ENCODE measurements at regions not wholly inside any gene's neighbourhood (a gene's known extent, or its start where the extent isn't known, plus 50 kb on each side); places are given as distances from the start of the nearest gene placed in this dataset.

GRCh38 chr3:110419096-110419495, 652.5 kb upstream of the NECTIN3 start:
- Histone ChIP-seq H3K27ac (ENCODE audit: low read length) (no peak overlapping the region), H3F3A (ENCODE audit: insufficient read depth, low read length, poor library complexity, severe bottlenecking) (no peaks in the 10 kb centered on the region), H3K9me3 (ENCODE audit: low read length) (no peaks in the 10 kb centered on the region), H3K9me2 (ENCODE audit: insufficient read depth, low read length) (no peaks in the 10 kb centered on the region), H3K9ac (ENCODE audit: low read length) (no peak overlapping the region), H3K27me3 (ENCODE audit: insufficient read depth, low read depth, low read length) (no peaks in the 10 kb centered on the region), H3K79me2 (replicated peaks; ENCODE audit: insufficient read depth, low read length) (no peaks in the 10 kb centered on the region), H3K36me3 (ENCODE audit: insufficient read depth, low read length) (no peaks in the 10 kb centered on the region), H3K4me2 (ENCODE audit: low read length) (no peak overlapping the region), H4K20me1 (ENCODE audit: insufficient read depth) (no peaks in the 10 kb centered on the region), H3K4me3 (ENCODE audit: low read length) (no peak overlapping the region), H2AFZ (ENCODE audit: low read depth, low read length) (no peak overlapping the region)
- TF ChIP-seq SMC3 (conservative IDR thresholded peaks at IDR 0.05; ENCODE audit: poor library complexity): no peak
- TF ChIP-seq TAF1 (IDR thresholded peaks at IDR 0.05; ENCODE audit: low read depth): no peak
- no peak for TF ChIP-seq EZH2 (IDR thresholded peaks at IDR 0.05; ENCODE audit: borderline replicate concordance, insufficient read depth, low read length, poor library complexity, severe bottlenecking)
- no peak for TF ChIP-seq REST (IDR thresholded peaks at IDR 0.05; ENCODE audit: borderline replicate concordance)
- TF ChIP-seq RAD21 (conservative IDR thresholded peaks at IDR 0.05): no peak
- no peak for TF ChIP-seq EP300 (conservative IDR thresholded peaks at IDR 0.05; ENCODE audit: poor library complexity, severe bottlenecking)
- no peak for TF ChIP-seq MXI1 (conservative IDR thresholded peaks at IDR 0.05; ENCODE audit: poor library complexity, severe bottlenecking)
- TF ChIP-seq CTCF (IDR thresholded peaks at IDR 0.05; ENCODE audit: poor library complexity, severe bottlenecking): no peak
- no peak for TF ChIP-seq POLR2AphosphoS5 (IDR thresholded peaks at IDR 0.05)

GRCh38 chr3:110419601-110420000, 652.0 kb upstream of the NECTIN3 start:
- Histone ChIP-seq H3K9ac (ENCODE audit: low read length) (no peak overlapping the region), H3K9me3 (ENCODE audit: low read length) (no peaks in the 10 kb centered on the region)

GRCh38 chr3:110420158-110420641, 651.4 kb upstream of the NECTIN3 start:
- Histone ChIP-seq H2AFZ (ENCODE audit: low read depth, low read length) (no peak overlapping the region), H3K4me3 (ENCODE audit: low read length) (no peak overlapping the region), H3F3A (ENCODE audit: insufficient read depth, low read length, poor library complexity, severe bottlenecking) (no peaks in the 10 kb centered on the region), H3K27me3 (ENCODE audit: insufficient read depth, low read depth, low read length) (no peaks in the 10 kb centered on the region), H3K27ac (ENCODE audit: low read length) (no peak overlapping the region), H4K20me1 (ENCODE audit: insufficient read depth) (no peaks in the 10 kb centered on the region), H3K36me3 (ENCODE audit: insufficient read depth, low read length) (no peaks in the 10 kb centered on the region), H3K9ac (ENCODE audit: low read length) (no peak overlapping the region), H3K79me2 (replicated peaks; ENCODE audit: insufficient read depth, low read length) (no peaks in the 10 kb centered on the region), H3K9me3 (ENCODE audit: low read length) (no peaks in the 10 kb centered on the region), H3K9me2 (ENCODE audit: insufficient read depth, low read length) (no peaks in the 10 kb centered on the region), H3K4me2 (ENCODE audit: low read length) (no peak overlapping the region)
- TF ChIP-seq EP300 (conservative IDR thresholded peaks at IDR 0.05; ENCODE audit: poor library complexity, severe bottlenecking): no peak
- no peak for TF ChIP-seq REST (IDR thresholded peaks at IDR 0.05; ENCODE audit: borderline replicate concordance)
- no peak for TF ChIP-seq TAF1 (IDR thresholded peaks at IDR 0.05; ENCODE audit: low read depth)
- no peak for TF ChIP-seq POLR2AphosphoS5 (IDR thresholded peaks at IDR 0.05)
- TF ChIP-seq CTCF (IDR thresholded peaks at IDR 0.05; ENCODE audit: poor library complexity, severe bottlenecking): no peak
- TF ChIP-seq SMC3 (conservative IDR thresholded peaks at IDR 0.05; ENCODE audit: poor library complexity): no peak
- no peak for TF ChIP-seq MXI1 (conservative IDR thresholded peaks at IDR 0.05; ENCODE audit: poor library complexity, severe bottlenecking)
- TF ChIP-seq EZH2 (IDR thresholded peaks at IDR 0.05; ENCODE audit: borderline replicate concordance, insufficient read depth, low read length, poor library complexity, severe bottlenecking): no peak
- no peak for TF ChIP-seq RAD21 (conservative IDR thresholded peaks at IDR 0.05)

More at GRCh38 chr3:110419601-110420000, 652.0 kb upstream of the NECTIN3 start:
- no peaks in the 10 kb centered on the region for H3K79me2 ChIP-seq (replicated peaks; ENCODE audit: insufficient read depth, low read length)
- no peak overlapping the region for H3K4me2 ChIP-seq (ENCODE audit: low read length)
- no peaks in the 10 kb centered on the region for H3K27me3 ChIP-seq (ENCODE audit: insufficient read depth, low read depth, low read length)
- H2AFZ ChIP-seq (ENCODE audit: low read depth, low read length): no peak overlapping the region
- no peaks in the 10 kb centered on the region for H4K20me1 ChIP-seq (ENCODE audit: insufficient read depth)
- H3K9me2 ChIP-seq (ENCODE audit: insufficient read depth, low read length): no peaks in the 10 kb centered on the region
- H3K36me3 ChIP-seq (ENCODE audit: insufficient read depth, low read length): no peaks in the 10 kb centered on the region
- no peak overlapping the region for H3K27ac ChIP-seq (ENCODE audit: low read length)
- no peak overlapping the region for H3K4me3 ChIP-seq (ENCODE audit: low read length)
- H3F3A ChIP-seq (ENCODE audit: insufficient read depth, low read length, poor library complexity, severe bottlenecking): no peaks in the 10 kb centered on the region
- no peak for TF ChIP-seq POLR2AphosphoS5 (IDR thresholded peaks at IDR 0.05)
- no peak for TF ChIP-seq MXI1 (conservative IDR thresholded peaks at IDR 0.05; ENCODE audit: poor library complexity, severe bottlenecking)
